Keratinocyte (primary cell): ENCODE measurements at regions not wholly inside any gene's neighbourhood (a gene's known extent, or its start where the extent isn't known, plus 50 kb on each side); places are given as distances from the start of the nearest gene placed in this dataset.

Experiments
- DNase-seq: peaks from one replicate; pipeline ENCODE4 v3.0.0-alpha.2; 2011; ENCODE audit warnings: low read depth, missing footprints, low spot score
- FAIRE-seq: peaks from 2 replicates; lab custom pipeline; 2011; peaks lifted over from hg19 to GRCh38; lab: Jason Lieb, UNC
- H2AFZ ChIP-seq: 2 replicates; pipeline ENCODE4 v1.6.0; 2012; ENCODE audit warnings: low read length, control low read depth, inconsistent platforms; ENCODE audit not compliant: control insufficient read depth
- H3K27ac ChIP-seq: 2 replicates; pipeline ENCODE4 v1.5.1; 2011; ENCODE audit warnings: low read length; ENCODE audit not compliant: control insufficient read depth, insufficient read depth
- H3K27me3 ChIP-seq: 3 replicates; pipeline ENCODE4 v1.6.0; 2011; ENCODE audit warnings: low read length; ENCODE audit not compliant: control insufficient read depth, insufficient read depth; ENCODE audit errors: extremely low read depth
- H3K36me3 ChIP-seq, 2 experiments: 2 replicates in 1 of 2; 3 replicates in 1 of 2; pipeline ENCODE4 v1.5.1; 2011; ENCODE audit warnings: low read length in 2 of 2, mild to moderate bottlenecking in 1 of 2; ENCODE audit not compliant: control insufficient read depth in 2 of 2, insufficient read depth in 2 of 2; ENCODE audit errors: extremely low read depth in 1 of 2
- H3K4me1 ChIP-seq: 3 replicates; pipeline ENCODE4 v1.5.1; 2011; ENCODE audit warnings: low read length; ENCODE audit not compliant: control insufficient read depth, insufficient read depth; ENCODE audit errors: extremely low read depth
- H3K4me2 ChIP-seq: 3 replicates; pipeline ENCODE4 v1.6.0; 2011; ENCODE audit warnings: low read depth, low read length; ENCODE audit not compliant: control insufficient read depth, insufficient read depth; ENCODE audit errors: extremely low read depth
- H3K4me3 ChIP-seq, 3 experiments: fragments of 200-600 bp in 1 of 3; sonication (generic) in 1 of 3; 2 replicates in 2 of 3; 3 replicates in 1 of 3; pipeline ENCODE4 v1.5.1; 2011 to 2016; ENCODE audit warnings: low read length in 3 of 3, mild to moderate bottlenecking in 3 of 3, control low read depth in 2 of 3, inconsistent platforms in 1 of 3, low read depth in 1 of 3, mixed read lengths in 1 of 3, mixed run types in 1 of 3, moderate library complexity in 1 of 3; ENCODE audit not compliant: control insufficient read depth in 2 of 3, insufficient read depth in 2 of 3; ENCODE audit errors: extremely low read depth in 1 of 3
- H3K79me2 ChIP-seq: 2 replicates; pipeline ENCODE4 v1.6.0; 2012; ENCODE audit warnings: low read length; ENCODE audit not compliant: control insufficient read depth, insufficient read depth
- H3K9ac ChIP-seq: 3 replicates; pipeline ENCODE4 v1.6.0; 2011; ENCODE audit warnings: low read length; ENCODE audit not compliant: control insufficient read depth, insufficient read depth; ENCODE audit errors: extremely low read depth
- H3K9me1 ChIP-seq: 3 replicates; pipeline ENCODE4 v1.6.0; 2011; ENCODE audit warnings: low read length; ENCODE audit not compliant: control insufficient read depth, insufficient read depth; ENCODE audit errors: extremely low read depth
- H3K9me3 ChIP-seq: 2 replicates; pipeline ENCODE4 v1.5.1; 2012; ENCODE audit warnings: low read depth, low read length; ENCODE audit not compliant: control insufficient read depth
- H4K20me1 ChIP-seq: 3 replicates; pipeline ENCODE4 v1.6.0; 2011; ENCODE audit warnings: low read length; ENCODE audit not compliant: control insufficient read depth, insufficient read depth; ENCODE audit errors: extremely low read depth
- CTCF ChIP-seq, 3 experiments: IDR thresholded peaks in 1 of 3; conservative IDR thresholded peaks in 1 of 3; optimal IDR thresholded peaks in 1 of 3; 2 replicates in 2 of 3; 3 replicates in 1 of 3; pipeline versions ENCODE3 to v1.5.1; 2011; ENCODE audit warnings: low read length in 3 of 3, mild to moderate bottlenecking in 3 of 3, moderate library complexity in 2 of 3, control low read depth in 1 of 3, inconsistent platforms in 1 of 3; ENCODE audit not compliant: insufficient read depth in 2 of 3; ENCODE audit errors: extremely low read depth in 1 of 3
- EZH2 ChIP-seq: IDR thresholded peaks from one replicate; pipeline ENCODE4 v1.6.1; 2012; ENCODE audit warnings: inconsistent platforms, mild to moderate bottlenecking, low read length, moderate library complexity
- dilution Hi-C: fragments of 300-500 bp; cut with MboI; formaldehyde crosslinking; loops from one replicate; pipeline ENCODE4 v1.7.0; 2020; ENCODE audit warnings: low sequenced_read_pairs; ENCODE audit not compliant: extremely low pct_ligation_motif_present

GRCh38 chr4:19945979-19946380 is 305.7 kb upstream of the SLIT2 start:
- peaks cover 15% of the 10 kb centered on the region for H3K4me1 ChIP-seq
- no peaks in the 10 kb centered on the region for H3K36me3 ChIP-seq
- H4K20me1 ChIP-seq: no peaks in the 10 kb centered on the region
- peak overlapping the region; percentile 50 for H3K4me2 ChIP-seq
- H3K4me3 ChIP-seq: no peak overlapping the region
- FAIRE-seq (peak; percentile 90), DNase-seq (peak; percentile 46)
- no peaks in the 10 kb centered on the region for H3K79me2 ChIP-seq
- H3K27ac ChIP-seq: no peak overlapping the region
- no peaks in the 10 kb centered on the region for H3K9me3 ChIP-seq
- no peak for TF ChIP-seq CTCF (optimal IDR thresholded peaks at IDR 0.05 in 1 of 3, IDR thresholded peaks at IDR 0.05 in 1 of 3, conservative IDR thresholded peaks at IDR 0.05 in 1 of 3; ENCODE audit: extremely low read depth in 1 of 3, insufficient read depth in 2 of 3, low read length in 3 of 3)
- TF ChIP-seq EZH2: no peak
- no peaks in the 10 kb centered on the region for H3K27me3 ChIP-seq
- no peak overlapping the region for H2AFZ ChIP-seq
- dilution Hi-C loops: no loop called here
- no peaks in the 10 kb centered on the region for H3K9me1 ChIP-seq
- H3K9ac ChIP-seq: no peak overlapping the region

DNA sequence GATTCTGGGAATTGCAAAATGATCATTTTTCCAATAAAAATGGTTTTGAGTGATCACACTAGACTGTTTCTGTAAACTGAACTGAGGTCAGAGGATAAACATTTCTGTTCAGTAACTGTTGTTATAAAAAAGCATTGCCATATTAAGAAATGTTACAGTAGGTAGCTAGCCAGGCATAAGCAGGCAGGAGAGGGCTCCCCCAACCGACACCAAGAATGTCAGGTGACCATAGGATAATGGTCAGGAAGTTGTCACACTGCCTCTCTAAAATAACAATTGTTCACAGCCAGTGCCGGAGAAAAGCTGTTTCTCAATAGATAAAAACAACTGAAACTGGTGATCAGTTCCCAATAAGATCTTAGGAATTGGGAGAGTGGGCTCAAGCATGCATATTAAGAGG is 306.2 kb upstream of the SLIT2 start:
- H3K9ac ChIP-seq: no peak overlapping the region
- dilution Hi-C loops: no loop called here
- H3K4me1 ChIP-seq: peaks cover 15% of the 10 kb centered on the region
- H3K36me3 ChIP-seq: no peaks in the 10 kb centered on the region
- no peaks in the 10 kb centered on the region for H3K9me1 ChIP-seq
- no peaks in the 10 kb centered on the region for H3K9me3 ChIP-seq
- H3K27me3 ChIP-seq: no peaks in the 10 kb centered on the region
- H3K79me2 ChIP-seq: no peaks in the 10 kb centered on the region
- DNase-seq (no peak), FAIRE-seq (no peak)
- no peaks in the 10 kb centered on the region for H4K20me1 ChIP-seq
- H3K4me3 ChIP-seq: peak overlapping the region in 1 of 3 experiments; percentile 32
- H3K4me2 ChIP-seq: peak overlapping the region; percentile 50
- no peak overlapping the region for H3K27ac ChIP-seq
- no peak for TF ChIP-seq EZH2
- TF ChIP-seq CTCF (optimal IDR thresholded peaks at IDR 0.05 in 1 of 3, IDR thresholded peaks at IDR 0.05 in 1 of 3, conservative IDR thresholded peaks at IDR 0.05 in 1 of 3; ENCODE audit: extremely low read depth in 1 of 3, insufficient read depth in 2 of 3, low read length in 3 of 3): no peak
- no peak overlapping the region for H2AFZ ChIP-seq
